ENCODE measurements at regions not wholly inside any gene's neighbourhood (a gene's known extent, or its start where the extent isn't known, plus 50 kb on each side); places are given as distances from the start of the nearest gene placed in this dataset.

GRCh38 chr4:123083646-123084045 lies 161.2 kb upstream of the NUDT6 start:
- ChIA-PET CTCF (no interaction called here), POLR2A (ENCODE audit: low non-redundant PET) (no interaction called here)
- Histone ChIP-seq H3K9me3 (ENCODE audit: low read depth, low read length, poor library complexity, severe bottlenecking) (no peaks in the 10 kb centered on the region), H3K4me1 (ENCODE audit: insufficient read depth, low read length, poor library complexity, severe bottlenecking) (peaks cover 7% of the 10 kb centered on the region), H3K27me3 (replicated peaks; ENCODE audit: insufficient read depth, low read depth, low read length, poor library complexity) (no peaks in the 10 kb centered on the region), H3K27ac (ENCODE audit: low read depth, low read length, poor library complexity, severe bottlenecking) (no peak overlapping the region), H3K4me3 (ENCODE audit: low read depth, low read length, poor library complexity, severe bottlenecking) (no peak overlapping the region), H3K36me3 (ENCODE audit: insufficient read depth, low read length, poor library complexity, severe bottlenecking) (no peaks in the 10 kb centered on the region)
- TF ChIP-seq, protein P1, sequence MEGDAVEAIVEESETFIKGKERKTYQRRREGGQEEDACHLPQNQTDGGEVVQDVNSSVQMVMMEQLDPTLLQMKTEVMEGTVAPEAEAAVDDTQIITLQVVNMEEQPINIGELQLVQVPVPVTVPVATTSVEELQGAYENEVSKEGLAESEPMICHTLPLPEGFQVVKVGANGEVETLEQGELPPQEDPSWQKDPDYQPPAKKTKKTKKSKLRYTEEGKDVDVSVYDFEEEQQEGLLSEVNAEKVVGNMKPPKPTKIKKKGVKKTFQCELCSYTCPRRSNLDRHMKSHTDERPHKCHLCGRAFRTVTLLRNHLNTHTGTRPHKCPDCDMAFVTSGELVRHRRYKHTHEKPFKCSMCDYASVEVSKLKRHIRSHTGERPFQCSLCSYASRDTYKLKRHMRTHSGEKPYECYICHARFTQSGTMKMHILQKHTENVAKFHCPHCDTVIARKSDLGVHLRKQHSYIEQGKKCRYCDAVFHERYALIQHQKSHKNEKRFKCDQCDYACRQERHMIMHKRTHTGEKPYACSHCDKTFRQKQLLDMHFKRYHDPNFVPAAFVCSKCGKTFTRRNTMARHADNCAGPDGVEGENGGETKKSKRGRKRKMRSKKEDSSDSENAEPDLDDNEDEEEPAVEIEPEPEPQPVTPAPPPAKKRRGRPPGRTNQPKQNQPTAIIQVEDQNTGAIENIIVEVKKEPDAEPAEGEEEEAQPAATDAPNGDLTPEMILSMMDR (conservative IDR thresholded peaks at IDR 0.05; ENCODE audit: low read depth, low read length): no peak
- TF ChIP-seq EZH2 (IDR thresholded peaks at IDR 0.05; ENCODE audit: borderline replicate concordance, low read depth, low read length, poor library complexity, severe bottlenecking): no peak
- intact Hi-C loops (cut with micrococcal nuclease; ENCODE audit: unreplicated experiment): no loop called here
- no peak for DNase-seq (ENCODE audit: low spot score)
- BruUV-seq (replicated peaks): no TSS peak

GRCh38 chr4:123088501-123088900 lies 166.1 kb upstream of the NUDT6 start:
- ChIA-PET POLR2A (ENCODE audit: low non-redundant PET) (no interaction called here), CTCF (no interaction called here)
- TF ChIP-seq, protein P1 (conservative IDR thresholded peaks at IDR 0.05; ENCODE audit: low read depth, low read length): no peak
- TF ChIP-seq EZH2 (IDR thresholded peaks at IDR 0.05; ENCODE audit: borderline replicate concordance, low read depth, low read length, poor library complexity, severe bottlenecking): no peak
- BruUV-seq (replicated peaks): no TSS peak
- Histone ChIP-seq H3K27ac (ENCODE audit: low read depth, low read length, poor library complexity, severe bottlenecking) (no peak overlapping the region), H3K4me1 (ENCODE audit: insufficient read depth, low read length, poor library complexity, severe bottlenecking) (peaks cover 9% of the 10 kb centered on the region), H3K4me3 (ENCODE audit: low read depth, low read length, poor library complexity, severe bottlenecking) (no peak overlapping the region), H3K27me3 (replicated peaks; ENCODE audit: insufficient read depth, low read depth, low read length, poor library complexity) (no peaks in the 10 kb centered on the region), H3K9me3 (ENCODE audit: low read depth, low read length, poor library complexity, severe bottlenecking) (peaks cover 8% of the 10 kb centered on the region), H3K36me3 (ENCODE audit: insufficient read depth, low read length, poor library complexity, severe bottlenecking) (peaks cover 11% of the 10 kb centered on the region)
- DNase-seq (ENCODE audit: low spot score): no peak
- intact Hi-C loops (cut with micrococcal nuclease; ENCODE audit: unreplicated experiment): no loop called here

- Histone ChIP-seq H3K4me3 (ENCODE audit: low read depth, low read length, poor library complexity, severe bottlenecking) (no peak overlapping the region), H3K36me3 (ENCODE audit: insufficient read depth, low read length, poor library complexity, severe bottlenecking) (peaks cover 11% of the 10 kb centered on the region), H3K27me3 (replicated peaks; ENCODE audit: insufficient read depth, low read depth, low read length, poor library complexity) (no peaks in the 10 kb centered on the region), H3K27ac (ENCODE audit: low read depth, low read length, poor library complexity, severe bottlenecking) (no peak overlapping the region), H3K9me3 (ENCODE audit: low read depth, low read length, poor library complexity, severe bottlenecking) (peaks cover 8% of the 10 kb centered on the region), H3K4me1 (ENCODE audit: insufficient read depth, low read length, poor library complexity, severe bottlenecking) (peaks cover 9% of the 10 kb centered on the region)
- no TSS peak for BruUV-seq (replicated peaks)
- ChIA-PET POLR2A (ENCODE audit: low non-redundant PET) (no interaction called here), CTCF (no interaction called here)
- peak; percentile 62 for DNase-seq (ENCODE audit: low spot score)
- intact Hi-C loops (cut with micrococcal nuclease; ENCODE audit: unreplicated experiment): loop anchor here (10.0 kb wide), 2 partner anchors 166 to 486 kb away; partner anchors contain the start of gene NUDT6
- no peak for TF ChIP-seq EZH2 (IDR thresholded peaks at IDR 0.05; ENCODE audit: borderline replicate concordance, low read depth, low read length, poor library complexity, severe bottlenecking)
- TF ChIP-seq, protein P1 (conservative IDR thresholded peaks at IDR 0.05; ENCODE audit: low read depth, low read length): no peak
These were observed 168.5 kb upstream of the NUDT6 start for GRCh38 chr4:123090886-123091285.

Measured in A673 (cell line).